Endothelial cell (in vitro differentiated cells): ENCODE measurements at regions not wholly inside any gene's neighbourhood (a gene's known extent, or its start where the extent isn't known, plus 50 kb on each side); places are given as distances from the start of the nearest gene placed in this dataset.

Experiments
- DNase-seq: peaks from one replicate; pipeline ENCODE4 v3.0.0; 2021; ENCODE audit warnings: low spot score
- H3K27ac Mint-ChIP-seq: one replicate; pipeline ENCODE4 v1.8.0; 2021; ENCODE audit warnings: mixed read lengths, inconsistent platforms; ENCODE audit not compliant: unreplicated experiment
- H3K27me3 Mint-ChIP-seq: one replicate; pipeline ENCODE4 v1.8.0; 2021; ENCODE audit warnings: mild to moderate bottlenecking, moderate library complexity, mixed read lengths, inconsistent platforms; ENCODE audit not compliant: unreplicated experiment
- H3K36me3 Mint-ChIP-seq: one replicate; pipeline ENCODE4 v1.8.0; 2021; ENCODE audit warnings: mild to moderate bottlenecking, low read depth, mixed read lengths, inconsistent platforms; ENCODE audit not compliant: unreplicated experiment
- H3K4me1 Mint-ChIP-seq: one replicate; pipeline ENCODE4 v1.8.0; 2021; ENCODE audit warnings: mild to moderate bottlenecking, mixed read lengths, inconsistent platforms; ENCODE audit not compliant: unreplicated experiment
- H3K4me3 Mint-ChIP-seq: one replicate; pipeline ENCODE4 v1.8.0; 2021; ENCODE audit warnings: mild to moderate bottlenecking, mixed read lengths, inconsistent platforms; ENCODE audit not compliant: unreplicated experiment
- H3K9me3 Mint-ChIP-seq: one replicate; pipeline ENCODE4 v1.8.0; 2021; ENCODE audit warnings: mixed read lengths, inconsistent platforms; ENCODE audit not compliant: unreplicated experiment
- CTCF ChIP-seq: fragments of 200-600 bp; sonication (generic); IDR thresholded peaks from one replicate; pipeline ENCODE4 v1.5.0; 2021; ENCODE audit warnings: antibody characterized with exemption; ENCODE audit not compliant: unreplicated experiment

- Mint-ChIP-seq H3K27ac (peak overlapping the region; percentile 97), H3K9me3 (no peaks in the 10 kb centered on the region), H3K27me3 (no peaks in the 10 kb centered on the region), H3K4me3 (no peak overlapping the region), H3K36me3 (no peaks in the 10 kb centered on the region), H3K4me1 (peaks cover 13% of the 10 kb centered on the region)
- TF ChIP-seq CTCF = no peak
- no peak for DNase-seq
Observed at GRCh38 chr1:163927493-163927892, 605.7 kb downstream of the NUF2 start.

DNA sequence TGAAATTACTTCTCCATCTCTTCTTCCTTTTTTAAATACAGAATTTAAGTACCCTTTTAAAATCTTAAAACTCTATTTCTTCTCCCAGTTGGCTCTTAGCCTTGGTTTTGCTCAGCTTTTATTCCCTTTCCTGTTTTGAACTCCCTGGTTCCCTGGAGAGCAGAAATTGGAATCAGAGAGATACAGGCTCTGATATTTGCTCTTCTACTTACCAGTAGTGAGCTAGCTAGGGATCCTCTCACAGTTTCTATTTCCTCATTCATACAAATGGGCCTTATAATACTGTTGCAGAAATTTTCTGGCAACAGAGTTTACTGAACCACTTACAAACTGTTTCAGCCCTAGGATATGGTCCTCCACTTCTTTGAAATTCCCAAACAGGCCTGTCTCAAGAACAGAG lies 606.3 kb downstream of the NUF2 start:
- H3K9me3 Mint-ChIP-seq = no peaks in the 10 kb centered on the region
- H3K36me3 Mint-ChIP-seq = no peaks in the 10 kb centered on the region
- no peaks in the 10 kb centered on the region for H3K27me3 Mint-ChIP-seq
- peak overlapping the region; percentile 97 for H3K27ac Mint-ChIP-seq
- peaks cover 16% of the 10 kb centered on the region for H3K4me1 Mint-ChIP-seq
- no peak for TF ChIP-seq CTCF
- DNase-seq = no peak
- H3K4me3 Mint-ChIP-seq = no peak overlapping the region

GRCh38 chr1:163928651-163929050 lies 606.9 kb downstream of the NUF2 start:
- no peak for TF ChIP-seq CTCF
- Mint-ChIP-seq H3K9me3 (no peaks in the 10 kb centered on the region), H3K27ac (peak overlapping the region; percentile 97), H3K4me1 (peaks cover 20% of the 10 kb centered on the region), H3K27me3 (no peaks in the 10 kb centered on the region), H3K36me3 (no peaks in the 10 kb centered on the region), H3K4me3 (no peak overlapping the region)
- DNase-seq = no peak

GRCh38 chr1:163932901-163933300 lies 611.1 kb downstream of the NUF2 start:
- Mint-ChIP-seq H3K4me1 (peaks cover 18% of the 10 kb centered on the region), H3K36me3 (no peaks in the 10 kb centered on the region)

GRCh38 chr1:163933437-163933836 lies 611.7 kb downstream of the NUF2 start:
- Mint-ChIP-seq H3K27me3 (no peaks in the 10 kb centered on the region), H3K4me3 (no peak overlapping the region), H3K4me1 (peaks cover 13% of the 10 kb centered on the region), H3K36me3 (no peaks in the 10 kb centered on the region), H3K27ac (no peak overlapping the region), H3K9me3 (no peaks in the 10 kb centered on the region)
- no peak for DNase-seq
- no peak for TF ChIP-seq CTCF

More at GRCh38 chr1:163932901-163933300, 611.1 kb downstream of the NUF2 start:
- Mint-ChIP-seq H3K27me3 (no peaks in the 10 kb centered on the region), H3K9me3 (no peaks in the 10 kb centered on the region), H3K27ac (no peak overlapping the region), H3K4me3 (no peak overlapping the region)
- TF ChIP-seq CTCF = no peak
- no peak for DNase-seq
